WTC11 (cell line): ENCODE measurements at regions not wholly inside any gene's neighbourhood (a gene's known extent, or its start where the extent isn't known, plus 50 kb on each side); places are given as distances from the start of the nearest gene placed in this dataset.

Source experiments
- ATAC-seq: fragments of 200-7000 bp; cut with Tn5 transposase; 2 replicates; pipeline ENCODE4 v1.10.0; 2021; ENCODE audit warnings: mild to moderate bottlenecking, moderate library complexity
- CTCF ChIA-PET: fragments of 300-600 bp; sonication (Branson Sonifier 250); formaldehyde crosslinking; loops from one replicate; lab custom pipeline; 2021; ENCODE audit warnings: antibody characterized with exemption; lab: Charles Lee
- POLR2A ChIA-PET: fragments of 350-600 bp; sonication (Branson Sonifier 250); formaldehyde crosslinking; loops from one replicate; lab custom pipeline; 2021; ENCODE audit warnings: antibody characterized with exemption; lab: Charles Lee
- DNase-seq: peaks from one replicate; pipeline ENCODE4 v3.0.0; 2021; ENCODE audit warnings: low spot score
- H3K27ac Mint-ChIP-seq: 2 replicates; pipeline ENCODE4 v1.8.0; 2021; ENCODE audit warnings: mixed read lengths
- H3K27me3 Mint-ChIP-seq: 2 replicates; pipeline ENCODE4 v1.8.0; 2021; ENCODE audit warnings: low read depth, mild to moderate bottlenecking, moderate library complexity, mixed read lengths
- H3K36me3 Mint-ChIP-seq: 2 replicates; pipeline ENCODE4 v1.8.0; 2021; ENCODE audit warnings: mixed read lengths
- H3K4me1 Mint-ChIP-seq: 2 replicates; pipeline ENCODE4 v1.8.0; 2022; ENCODE audit warnings: mixed read lengths
- H3K4me3 Mint-ChIP-seq: 2 replicates; pipeline ENCODE4 v1.8.0; 2021; ENCODE audit warnings: mild to moderate bottlenecking, moderate library complexity, mixed read lengths
- H3K9me3 Mint-ChIP-seq: 2 replicates; pipeline ENCODE4 v1.8.0; 2021; ENCODE audit warnings: mixed read lengths
- ATF1 ChIP-seq: sonication (generic); formaldehyde crosslinking; IDR thresholded peaks from 2 replicates; pipeline ENCODE4 v1.8.1; 2023; ENCODE audit warnings: mild to moderate bottlenecking, moderate library complexity, missing genetic modification reagents
- FOXJ3 ChIP-seq: sonication (generic); formaldehyde crosslinking; IDR thresholded peaks from 2 replicates; pipeline ENCODE4 v1.9.0; 2021; ENCODE audit warnings: missing genetic modification reagents, mild to moderate bottlenecking, borderline replicate concordance
- FOXP1 ChIP-seq: sonication (generic); formaldehyde crosslinking; IDR thresholded peaks from 2 replicates; pipeline ENCODE4 v1.8.0; 2022; ENCODE audit warnings: missing genetic modification reagents, mild to moderate bottlenecking, moderate library complexity, borderline replicate concordance
- GABPB1 ChIP-seq: sonication (generic); formaldehyde crosslinking; IDR thresholded peaks from 2 replicates; pipeline ENCODE4 v1.8.1; 2023; ENCODE audit warnings: mild to moderate bottlenecking, missing genetic modification reagents
- GRHL2 ChIP-seq: fragments of 250-450 bp; sonication (Bioruptor Pico); IDR thresholded peaks from 2 replicates; pipeline ENCODE4 v1.8.0; 2022; ENCODE audit warnings: mild to moderate bottlenecking, moderate library complexity; ENCODE audit not compliant: insufficient replicate concordance, severe bottlenecking
- GTF2I ChIP-seq: fragments of 250-450 bp; sonication (Bioruptor Pico); conservative IDR thresholded peaks from 2 replicates; pipeline ENCODE4 v1.4.0; 2021; ENCODE audit warnings: mild to moderate bottlenecking
- SMAD3 ChIP-seq: sonication (generic); formaldehyde crosslinking; IDR thresholded peaks from 2 replicates; pipeline ENCODE4 v1.8.0; 2022; ENCODE audit warnings: missing genetic modification reagents, mild to moderate bottlenecking, borderline replicate concordance
- TEAD1 ChIP-seq: sonication (generic); formaldehyde crosslinking; IDR thresholded peaks from 2 replicates; pipeline ENCODE4 v1.8.0; 2022; ENCODE audit warnings: mild to moderate bottlenecking, missing genetic modification reagents
- ZNF138 ChIP-seq: sonication (generic); formaldehyde crosslinking; conservative IDR thresholded peaks from 2 replicates; pipeline ENCODE4 v1.8.1; 2022; ENCODE audit warnings: mild to moderate bottlenecking, moderate library complexity, missing genetic modification reagents
- ZNF232 ChIP-seq: sonication (generic); formaldehyde crosslinking; IDR thresholded peaks from 2 replicates; pipeline ENCODE4 v1.8.0; 2022; ENCODE audit warnings: mild to moderate bottlenecking, missing genetic modification reagents
- ZNF396 ChIP-seq: fragments of 250-450 bp; sonication (Bioruptor Pico); IDR thresholded peaks from 2 replicates; pipeline ENCODE4 v1.8.0; 2021; ENCODE audit warnings: mild to moderate bottlenecking, moderate library complexity, borderline replicate concordance
- TF ChIP-seq, protein P1 (sequence below): sonication (generic); formaldehyde crosslinking; IDR thresholded peaks from 2 replicates; pipeline ENCODE4 v1.8.0; 2022; ENCODE audit warnings: missing genetic modification reagents
- TF ChIP-seq, protein P2 (sequence below): sonication (generic); formaldehyde crosslinking; IDR thresholded peaks from 2 replicates; pipeline ENCODE4 v1.8.1; 2022; ENCODE audit warnings: missing genetic modification reagents, borderline replicate concordance
- TF ChIP-seq, protein P3 (sequence below): sonication (generic); formaldehyde crosslinking; IDR thresholded peaks from 2 replicates; pipeline ENCODE4 v1.8.0; 2022; ENCODE audit warnings: mild to moderate bottlenecking, missing genetic modification reagents
- TF ChIP-seq, protein P4 (sequence below): sonication (generic); formaldehyde crosslinking; IDR thresholded peaks from 2 replicates; pipeline ENCODE4 v1.8.1; 2022; ENCODE audit warnings: mild to moderate bottlenecking, moderate library complexity, missing genetic modification reagents
- TF ChIP-seq, protein P5 (sequence below): fragments of 250-450 bp; sonication (Bioruptor Pico); conservative IDR thresholded peaks from 2 replicates; pipeline ENCODE4 v1.9.0; 2021; ENCODE audit warnings: mild to moderate bottlenecking
- TF ChIP-seq, protein P6 (sequence below): sonication (generic); formaldehyde crosslinking; IDR thresholded peaks from 2 replicates; pipeline ENCODE4 v1.8.1; 2023; ENCODE audit warnings: mild to moderate bottlenecking, missing genetic modification reagents, borderline replicate concordance

DNA sequence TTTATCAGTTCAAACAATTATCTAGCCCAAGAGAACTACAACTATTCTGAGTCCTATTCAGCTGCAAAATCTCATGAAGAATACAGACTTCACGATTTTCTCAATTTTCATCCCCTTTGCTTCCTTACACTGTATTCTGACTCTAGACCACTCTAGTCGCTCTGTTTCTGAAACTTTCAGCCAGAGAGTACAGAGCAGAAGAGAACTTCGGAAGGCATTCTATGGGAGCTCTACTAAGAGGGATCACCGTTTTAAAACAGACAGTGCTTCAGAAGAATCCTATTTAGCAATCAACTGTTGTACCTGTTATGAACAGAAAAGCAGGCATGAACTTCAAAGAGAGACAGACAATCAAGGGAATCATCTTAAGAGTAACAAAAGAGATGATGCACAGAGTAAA is 419.4 kb downstream of the SHQ1 start (continued):
- TF ChIP-seq, protein P1, sequence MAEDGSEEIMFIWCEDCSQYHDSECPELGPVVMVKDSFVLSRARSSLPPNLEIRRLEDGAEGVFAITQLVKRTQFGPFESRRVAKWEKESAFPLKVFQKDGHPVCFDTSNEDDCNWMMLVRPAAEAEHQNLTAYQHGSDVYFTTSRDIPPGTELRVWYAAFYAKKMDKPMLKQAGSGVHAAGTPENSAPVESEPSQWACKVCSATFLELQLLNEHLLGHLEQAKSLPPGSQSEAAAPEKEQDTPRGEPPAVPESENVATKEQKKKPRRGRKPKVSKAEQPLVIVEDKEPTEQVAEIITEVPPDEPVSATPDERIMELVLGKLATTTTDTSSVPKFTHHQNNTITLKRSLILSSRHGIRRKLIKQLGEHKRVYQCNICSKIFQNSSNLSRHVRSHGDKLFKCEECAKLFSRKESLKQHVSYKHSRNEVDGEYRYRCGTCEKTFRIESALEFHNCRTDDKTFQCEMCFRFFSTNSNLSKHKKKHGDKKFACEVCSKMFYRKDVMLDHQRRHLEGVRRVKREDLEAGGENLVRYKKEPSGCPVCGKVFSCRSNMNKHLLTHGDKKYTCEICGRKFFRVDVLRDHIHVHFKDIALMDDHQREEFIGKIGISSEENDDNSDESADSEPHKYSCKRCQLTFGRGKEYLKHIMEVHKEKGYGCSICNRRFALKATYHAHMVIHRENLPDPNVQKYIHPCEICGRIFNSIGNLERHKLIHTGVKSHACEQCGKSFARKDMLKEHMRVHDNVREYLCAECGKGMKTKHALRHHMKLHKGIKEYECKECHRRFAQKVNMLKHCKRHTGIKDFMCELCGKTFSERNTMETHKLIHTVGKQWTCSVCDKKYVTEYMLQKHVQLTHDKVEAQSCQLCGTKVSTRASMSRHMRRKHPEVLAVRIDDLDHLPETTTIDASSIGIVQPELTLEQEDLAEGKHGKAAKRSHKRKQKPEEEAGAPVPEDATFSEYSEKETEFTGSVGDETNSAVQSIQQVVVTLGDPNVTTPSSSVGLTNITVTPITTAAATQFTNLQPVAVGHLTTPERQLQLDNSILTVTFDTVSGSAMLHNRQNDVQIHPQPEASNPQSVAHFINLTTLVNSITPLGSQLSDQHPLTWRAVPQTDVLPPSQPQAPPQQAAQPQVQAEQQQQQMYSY (CRISPR knock-in tag) = no peak
- no peak for TF ChIP-seq SMAD3
- no peak for TF ChIP-seq ATF1

DNA sequence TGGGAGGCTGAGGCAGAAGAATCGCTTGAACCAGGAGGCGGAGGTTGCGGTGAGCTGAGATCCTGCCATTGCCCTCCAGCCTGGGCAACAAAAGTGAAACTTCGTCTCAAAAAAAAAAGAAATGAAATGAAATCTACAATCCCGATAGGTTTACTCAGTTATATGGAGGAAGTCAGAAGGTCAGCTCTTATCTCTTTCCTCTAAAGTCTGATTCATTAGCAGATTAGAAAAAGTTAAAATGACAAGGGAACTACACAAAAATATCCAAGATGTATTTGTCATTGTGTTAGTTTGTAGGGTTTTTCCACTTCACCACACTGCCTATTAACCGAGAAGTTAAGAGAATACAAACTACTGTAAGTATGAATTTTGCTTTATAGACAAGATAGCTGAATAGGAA is 420.6 kb downstream of the SHQ1 start:
- TF ChIP-seq ZNF232 (no peak), ZNF138 (CRISPR knock-in tag) (no peak), TEAD1 (CRISPR knock-in tag) (no peak), FOXJ3 (CRISPR knock-in tag) (no peak), FOXP1 (CRISPR knock-in tag) (no peak), ATF1 (no peak), ZNF396 (CRISPR knock-in tag) (no peak)
- TF ChIP-seq, protein P2, sequence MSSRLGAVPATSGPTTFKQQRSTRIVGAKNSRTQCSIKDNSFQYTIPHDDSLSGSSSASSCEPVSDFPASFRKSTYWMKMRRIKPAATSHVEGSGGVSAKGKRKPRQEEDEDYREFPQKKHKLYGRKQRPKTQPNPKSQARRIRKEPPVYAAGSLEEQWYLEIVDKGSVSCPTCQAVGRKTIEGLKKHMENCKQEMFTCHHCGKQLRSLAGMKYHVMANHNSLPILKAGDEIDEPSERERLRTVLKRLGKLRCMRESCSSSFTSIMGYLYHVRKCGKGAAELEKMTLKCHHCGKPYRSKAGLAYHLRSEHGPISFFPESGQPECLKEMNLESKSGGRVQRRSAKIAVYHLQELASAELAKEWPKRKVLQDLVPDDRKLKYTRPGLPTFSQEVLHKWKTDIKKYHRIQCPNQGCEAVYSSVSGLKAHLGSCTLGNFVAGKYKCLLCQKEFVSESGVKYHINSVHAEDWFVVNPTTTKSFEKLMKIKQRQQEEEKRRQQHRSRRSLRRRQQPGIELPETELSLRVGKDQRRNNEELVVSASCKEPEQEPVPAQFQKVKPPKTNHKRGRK (CRISPR knock-in tag) = no peak
- TF ChIP-seq, protein P3, sequence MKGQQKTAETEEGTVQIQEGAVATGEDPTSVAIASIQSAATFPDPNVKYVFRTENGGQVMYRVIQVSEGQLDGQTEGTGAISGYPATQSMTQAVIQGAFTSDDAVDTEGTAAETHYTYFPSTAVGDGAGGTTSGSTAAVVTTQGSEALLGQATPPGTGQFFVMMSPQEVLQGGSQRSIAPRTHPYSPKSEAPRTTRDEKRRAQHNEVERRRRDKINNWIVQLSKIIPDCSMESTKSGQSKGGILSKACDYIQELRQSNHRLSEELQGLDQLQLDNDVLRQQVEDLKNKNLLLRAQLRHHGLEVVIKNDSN (CRISPR knock-in tag) = no peak
- TF ChIP-seq, all 79 proteins: peak for 0
- no peak for ATAC-seq
- Mint-ChIP-seq H3K27me3 (no peaks in the 10 kb centered on the region), H3K4me3 (no peak overlapping the region; the same call in 1 of the 2 replicates), H3K9me3 (peaks cover 4% of the 10 kb centered on the region), H3K4me1 (peaks cover 56% of the 10 kb centered on the region), H3K27ac (peak overlapping the region; percentile 50; the same call in 1 of the 2 replicates), H3K36me3 (peaks cover 12% of the 10 kb centered on the region)
- POLR2A ChIA-PET = no interaction called here
- no peak for DNase-seq
- CTCF ChIA-PET = no interaction called here

DNA sequence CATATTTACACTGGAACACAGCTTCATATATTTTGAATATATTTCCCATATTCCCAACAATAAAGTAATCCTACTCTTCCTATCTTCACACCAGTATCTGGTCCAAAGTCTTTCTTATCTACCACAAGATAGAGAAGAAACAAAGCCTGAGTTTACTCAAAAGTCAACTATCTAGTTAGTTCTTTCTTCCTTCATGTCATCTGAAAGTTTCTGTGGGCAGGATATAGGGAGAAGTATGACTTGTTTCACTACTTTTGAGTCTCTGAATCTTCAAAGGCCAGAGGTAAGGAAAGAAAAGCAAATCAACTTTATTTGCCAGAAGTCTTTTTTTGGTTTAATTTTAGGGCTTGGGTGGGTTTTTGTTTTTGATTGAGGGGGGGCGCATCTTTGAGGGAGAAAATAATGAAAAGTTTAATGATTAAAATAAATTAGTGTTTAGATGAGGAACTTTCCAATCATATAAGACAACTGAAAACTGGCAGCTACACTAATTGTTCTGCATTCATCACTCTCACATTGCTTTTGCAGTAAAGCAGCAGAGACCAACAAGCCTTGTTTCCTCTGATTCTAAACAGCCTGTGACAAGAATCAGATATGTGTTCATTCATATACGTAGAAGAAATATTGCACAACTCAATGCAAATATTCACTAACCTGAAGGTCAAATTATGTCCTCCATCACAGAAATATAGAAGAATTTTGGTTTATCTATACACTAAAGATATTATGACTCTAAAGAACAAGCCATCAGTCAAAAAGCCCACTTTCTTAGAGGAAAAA is 421.4 kb downstream of the SHQ1 start:
- ATAC-seq = no peak
- 0 out of 2 replicates have a peak overlapping the region, but pooled peaks have one; percentile 69 for H3K27ac Mint-ChIP-seq
- no peaks in the 10 kb centered on the region for H3K27me3 Mint-ChIP-seq
- CTCF ChIA-PET = interaction anchor here (1.6 kb wide), 1 partner anchor 396 kb away, joined by 4 read pairs; no protein-coding TSS in a partner anchor
- no peak for DNase-seq
- POLR2A ChIA-PET = no interaction called here
- peaks cover 21% of the 10 kb centered on the region for H3K36me3 Mint-ChIP-seq
- H3K4me3 Mint-ChIP-seq = no peak overlapping the region
- peaks cover 13% of the 10 kb centered on the region for H3K9me3 Mint-ChIP-seq
- TF ChIP-seq ZNF138 (CRISPR knock-in tag) (no peak), GTF2I (CRISPR knock-in tag) (no peak), GRHL2 (CRISPR knock-in tag) (no peak), SMAD3 (no peak), GABPB1 (no peak)
- TF ChIP-seq, protein P4, sequence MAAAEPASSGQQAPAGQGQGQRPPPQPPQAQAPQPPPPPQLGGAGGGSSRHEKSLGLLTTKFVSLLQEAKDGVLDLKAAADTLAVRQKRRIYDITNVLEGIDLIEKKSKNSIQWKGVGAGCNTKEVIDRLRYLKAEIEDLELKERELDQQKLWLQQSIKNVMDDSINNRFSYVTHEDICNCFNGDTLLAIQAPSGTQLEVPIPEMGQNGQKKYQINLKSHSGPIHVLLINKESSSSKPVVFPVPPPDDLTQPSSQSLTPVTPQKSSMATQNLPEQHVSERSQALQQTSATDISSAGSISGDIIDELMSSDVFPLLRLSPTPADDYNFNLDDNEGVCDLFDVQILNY (CRISPR knock-in tag) = no peak
- TF ChIP-seq, protein P5, sequence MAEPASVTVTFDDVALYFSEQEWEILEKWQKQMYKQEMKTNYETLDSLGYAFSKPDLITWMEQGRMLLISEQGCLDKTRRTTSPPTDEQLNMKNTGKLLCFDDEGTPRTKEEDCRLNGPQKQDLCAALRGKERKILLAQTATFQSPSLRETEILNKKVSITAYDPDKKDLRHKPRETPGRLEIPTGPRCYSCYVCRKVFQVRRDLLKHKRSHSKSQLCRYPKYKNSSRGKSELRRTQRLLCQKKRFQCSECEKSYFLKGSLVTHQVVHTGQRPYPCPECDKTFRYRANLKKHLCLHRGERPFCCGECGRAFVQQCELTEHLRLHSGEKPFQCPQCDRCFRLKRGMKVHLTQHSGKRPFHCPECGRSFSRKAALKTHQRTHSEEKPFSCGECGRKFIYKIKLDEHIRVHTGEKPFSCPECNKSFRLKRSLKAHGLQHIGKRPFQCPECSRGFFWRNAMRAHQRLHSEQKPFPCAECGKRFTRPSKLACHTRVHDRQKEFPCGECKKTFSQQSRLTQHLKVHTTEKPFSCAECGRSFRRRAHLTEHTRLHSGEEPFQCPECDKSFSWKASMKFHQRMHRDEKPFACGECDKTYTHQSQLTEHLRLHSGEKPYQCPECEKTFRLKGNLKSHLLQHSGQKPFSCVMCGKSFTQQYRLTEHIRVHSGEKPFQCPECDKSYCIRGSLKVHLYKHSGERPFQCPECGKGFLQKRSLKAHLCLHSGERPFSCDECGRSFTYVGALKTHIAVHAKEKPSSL = no peak
- TF ChIP-seq, protein P6, sequence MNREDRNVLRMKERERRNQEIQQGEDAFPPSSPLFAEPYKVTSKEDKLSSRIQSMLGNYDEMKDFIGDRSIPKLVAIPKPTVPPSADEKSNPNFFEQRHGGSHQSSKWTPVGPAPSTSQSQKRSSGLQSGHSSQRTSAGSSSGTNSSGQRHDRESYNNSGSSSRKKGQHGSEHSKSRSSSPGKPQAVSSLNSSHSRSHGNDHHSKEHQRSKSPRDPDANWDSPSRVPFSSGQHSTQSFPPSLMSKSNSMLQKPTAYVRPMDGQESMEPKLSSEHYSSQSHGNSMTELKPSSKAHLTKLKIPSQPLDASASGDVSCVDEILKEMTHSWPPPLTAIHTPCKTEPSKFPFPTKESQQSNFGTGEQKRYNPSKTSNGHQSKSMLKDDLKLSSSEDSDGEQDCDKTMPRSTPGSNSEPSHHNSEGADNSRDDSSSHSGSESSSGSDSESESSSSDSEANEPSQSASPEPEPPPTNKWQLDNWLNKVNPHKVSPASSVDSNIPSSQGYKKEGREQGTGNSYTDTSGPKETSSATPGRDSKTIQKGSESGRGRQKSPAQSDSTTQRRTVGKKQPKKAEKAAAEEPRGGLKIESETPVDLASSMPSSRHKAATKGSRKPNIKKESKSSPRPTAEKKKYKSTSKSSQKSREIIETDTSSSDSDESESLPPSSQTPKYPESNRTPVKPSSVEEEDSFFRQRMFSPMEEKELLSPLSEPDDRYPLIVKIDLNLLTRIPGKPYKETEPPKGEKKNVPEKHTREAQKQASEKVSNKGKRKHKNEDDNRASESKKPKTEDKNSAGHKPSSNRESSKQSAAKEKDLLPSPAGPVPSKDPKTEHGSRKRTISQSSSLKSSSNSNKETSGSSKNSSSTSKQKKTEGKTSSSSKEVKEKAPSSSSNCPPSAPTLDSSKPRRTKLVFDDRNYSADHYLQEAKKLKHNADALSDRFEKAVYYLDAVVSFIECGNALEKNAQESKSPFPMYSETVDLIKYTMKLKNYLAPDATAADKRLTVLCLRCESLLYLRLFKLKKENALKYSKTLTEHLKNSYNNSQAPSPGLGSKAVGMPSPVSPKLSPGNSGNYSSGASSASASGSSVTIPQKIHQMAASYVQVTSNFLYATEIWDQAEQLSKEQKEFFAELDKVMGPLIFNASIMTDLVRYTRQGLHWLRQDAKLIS = no peak
- peaks cover 49% of the 10 kb centered on the region for H3K4me1 Mint-ChIP-seq
